Ovary (tissue), 7 donors: ENCODE measurements at regions not wholly inside any gene's neighbourhood (a gene's known extent, or its start where the extent isn't known, plus 50 kb on each side); places are given as distances from the start of the nearest gene placed in this dataset.

ENCODE experiments used
- DNase-seq, 5 donors: peaks; one replicate each; pipeline ENCODE4 v3.0.0-alpha.2; 2019 to 2020
- H3K27ac ChIP-seq, 2 donors: fragments of 200-600 bp; one replicate each; pipeline versions ENCODE4 v1.5.1 to v1.8.0; 2019 to 2022
- H3K27me3 ChIP-seq: fragments of 200-600 bp; one replicate; pipeline ENCODE4 v1.8.0; 2022
- H3K36me3 ChIP-seq: fragments of 200-600 bp; sonication (generic); one replicate; pipeline ENCODE4 v1.5.1; 2019
- H3K4me1 ChIP-seq: one replicate; pipeline ENCODE4 v1.8.1; 2013; ENCODE audit warnings: mild to moderate bottlenecking, moderate library complexity; ENCODE audit not compliant: insufficient read depth
- H3K4me3 ChIP-seq: fragments of 200-600 bp; sonication (generic); one replicate; pipeline ENCODE4 v1.5.1; 2017
- H3K9me3 ChIP-seq, 2 donors: fragments of 200-600 bp in 1 of 2; sonication (generic) in 1 of 2; one replicate each; pipeline versions ENCODE4 v1.5.1 to v1.8.1; 2013 to 2019; ENCODE audit warnings: mild to moderate bottlenecking in 1 of 2, moderate library complexity in 1 of 2
- EP300 ChIP-seq: sonication (generic); formaldehyde crosslinking; IDR thresholded peaks from one replicate; pipeline ENCODE4 v1.6.1; 2017; ENCODE audit warnings: antibody characterized with exemption
- POLR2A ChIP-seq: fragments of 450-650 bp; IDR thresholded peaks from one replicate; pipeline ENCODE4 v1.6.1; 2017; ENCODE audit warnings: antibody characterized with exemption, mild to moderate bottlenecking, moderate library complexity
- WGBS, 3 donors: extraction: QIAGEN DNeasy Blood & Tissue Kit in 1 of 3; methylation state at CpG; one replicate each; pipeline versions ENCODE4 v1.1.5 to v1.1.7; 2013 to 2017; 5-methylcytosine and 5-hydroxymethylcytosine counted together
- intact Hi-C, 4 donors: fragments of 100-400 bp; cut with DNase I; formaldehyde crosslinking; loops; one replicate each; pipeline versions ENCODE4 v1.11.0 to v1.15.1; 2022 to 2023
- TF ChIP-seq, protein P1 (sequence below), 3 donors: fragments of 450-650 bp in 2 of 3; fragments of 200-600 bp in 1 of 3; IDR thresholded peaks; one replicate each; pipeline versions ENCODE4 v1.5.1 to v1.8.0; 2016 to 2022; ENCODE audit warnings: antibody characterized with exemption in 3 of 3, mild to moderate bottlenecking in 1 of 3
- donor health status: DM: no; HTN: no; CAD: no; lungs with moderate emphysema.
- donor health status: DM: no; HTN: no; CAD: no.
- donor health status: Bipolar disorder and iron deficiency.
- donor health status: DM: no; HTN: no; CAD: no.
- donor health status: DM: yes; HTN: yes; CAD: no.

DNA sequence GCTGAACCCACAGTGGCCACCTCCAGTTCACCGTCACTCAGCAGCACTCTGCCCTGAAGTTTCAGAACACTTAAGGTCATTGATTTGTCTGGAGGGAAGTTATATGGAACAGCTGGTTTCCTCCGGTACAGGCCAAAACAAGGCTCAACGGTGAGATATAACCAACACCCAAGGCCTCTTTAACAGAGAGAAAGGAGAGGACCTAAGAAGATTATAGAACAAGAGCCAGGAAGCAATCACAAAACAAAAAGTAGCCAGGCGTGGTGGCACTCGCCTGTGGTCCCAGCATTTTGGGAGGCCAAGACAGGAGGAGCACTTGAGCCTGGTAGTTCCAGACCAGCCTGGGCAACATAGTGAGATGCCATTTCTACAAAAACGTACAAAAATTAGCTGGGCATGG lies 290.7 kb downstream of the SKIDA1 start:
- 77 to 82% (median 78%) methylated on average over 6 of the region's 6 CpGs for WGBS, 3 donors
- no peaks in the 10 kb centered on the region for H3K4me1 ChIP-seq
- no peak overlapping the region for H3K27ac ChIP-seq
- H3K27me3 ChIP-seq: no peaks in the 10 kb centered on the region
- DNase-seq: no peak
- TF ChIP-seq EP300 (no peak), POLR2A (no peak)
- TF ChIP-seq, protein P1, sequence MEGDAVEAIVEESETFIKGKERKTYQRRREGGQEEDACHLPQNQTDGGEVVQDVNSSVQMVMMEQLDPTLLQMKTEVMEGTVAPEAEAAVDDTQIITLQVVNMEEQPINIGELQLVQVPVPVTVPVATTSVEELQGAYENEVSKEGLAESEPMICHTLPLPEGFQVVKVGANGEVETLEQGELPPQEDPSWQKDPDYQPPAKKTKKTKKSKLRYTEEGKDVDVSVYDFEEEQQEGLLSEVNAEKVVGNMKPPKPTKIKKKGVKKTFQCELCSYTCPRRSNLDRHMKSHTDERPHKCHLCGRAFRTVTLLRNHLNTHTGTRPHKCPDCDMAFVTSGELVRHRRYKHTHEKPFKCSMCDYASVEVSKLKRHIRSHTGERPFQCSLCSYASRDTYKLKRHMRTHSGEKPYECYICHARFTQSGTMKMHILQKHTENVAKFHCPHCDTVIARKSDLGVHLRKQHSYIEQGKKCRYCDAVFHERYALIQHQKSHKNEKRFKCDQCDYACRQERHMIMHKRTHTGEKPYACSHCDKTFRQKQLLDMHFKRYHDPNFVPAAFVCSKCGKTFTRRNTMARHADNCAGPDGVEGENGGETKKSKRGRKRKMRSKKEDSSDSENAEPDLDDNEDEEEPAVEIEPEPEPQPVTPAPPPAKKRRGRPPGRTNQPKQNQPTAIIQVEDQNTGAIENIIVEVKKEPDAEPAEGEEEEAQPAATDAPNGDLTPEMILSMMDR (IDR thresholded peaks at IDR 0.05): no peak
- H3K9me3 ChIP-seq: no peaks in the 10 kb centered on the region
- no peaks in the 10 kb centered on the region for H3K36me3 ChIP-seq
- intact Hi-C loops: no loop called here
- H3K4me3 ChIP-seq: no peak overlapping the region

DNA sequence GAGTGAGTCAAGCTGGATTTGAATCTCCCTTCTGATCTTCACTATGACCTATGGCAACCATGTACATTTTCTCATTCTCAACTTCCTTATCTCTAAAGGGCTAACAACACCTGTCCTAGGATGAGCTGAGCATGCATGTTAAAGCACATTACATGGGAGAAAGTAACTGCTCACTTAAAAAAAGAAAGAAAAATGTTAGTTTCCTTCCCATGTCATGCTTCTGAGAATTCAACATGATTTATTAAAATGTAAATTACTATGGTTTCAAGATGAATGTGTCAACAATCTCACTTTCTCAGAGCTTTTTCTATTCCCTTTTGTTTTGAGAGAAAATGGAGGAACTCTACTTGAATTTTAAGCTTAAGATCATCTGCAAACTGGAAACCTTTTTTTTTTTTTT lies 295.3 kb downstream of the SKIDA1 start:
- H3K36me3 ChIP-seq: no peaks in the 10 kb centered on the region
- H3K27ac ChIP-seq: no peak overlapping the region
- TF ChIP-seq POLR2A: no peak
- no peak for DNase-seq
- intact Hi-C loops: no loop called here
- no peak overlapping the region for H3K4me3 ChIP-seq
- no peaks in the 10 kb centered on the region for H3K4me1 ChIP-seq
- H3K27me3 ChIP-seq: no peaks in the 10 kb centered on the region
- no peaks in the 10 kb centered on the region for H3K9me3 ChIP-seq

GRCh38 chr10:21217748-21218367 lies 307.6 kb downstream of the SKIDA1 start:
- no peaks in the 10 kb centered on the region for H3K27me3 ChIP-seq
- intact Hi-C loops: no loop called here
- 96 to 98% (median 98%) methylated on average over 10 of the region's 10 CpGs for WGBS, 3 donors

DNA sequence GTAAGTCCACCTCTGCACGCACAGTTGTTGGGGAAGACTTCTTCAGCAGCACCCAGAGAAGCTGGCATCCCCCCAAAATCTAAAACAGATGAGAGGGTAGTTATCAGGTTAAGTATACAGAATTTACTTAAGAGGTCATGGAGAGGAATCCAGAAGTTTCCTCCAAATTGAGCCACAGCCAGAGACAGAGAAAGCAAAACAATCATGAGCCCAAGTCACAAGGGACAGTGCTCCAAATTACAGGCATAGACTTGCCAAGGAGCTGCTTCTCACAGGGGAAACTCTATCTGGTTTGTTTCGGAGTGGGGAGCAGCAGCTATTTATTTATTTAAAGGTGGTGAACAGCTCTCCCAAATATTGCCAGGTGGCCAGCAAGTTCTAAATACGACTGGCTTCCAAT lies 308.4 kb downstream of the SKIDA1 start:
- TF ChIP-seq, protein P1 (IDR thresholded peaks at IDR 0.05): no peak
- no peak for TF ChIP-seq EP300
- TF ChIP-seq POLR2A: no peak
- Histone ChIP-seq H3K4me1 (no peaks in the 10 kb centered on the region), H3K9me3 (no peaks in the 10 kb centered on the region), H3K27me3 (no peaks in the 10 kb centered on the region), H3K36me3 (no peaks in the 10 kb centered on the region), H3K4me3 (no peak overlapping the region), H3K27ac (no peak overlapping the region)
- no peak for DNase-seq
- intact Hi-C loops: no loop called here
- WGBS, 3 donors: 32 to 49% (median 35%) methylated on average over 3 of the region's 3 CpGs

More at GRCh38 chr10:21217748-21218367, 307.6 kb downstream of the SKIDA1 start:
- Histone ChIP-seq H3K9me3 (no peaks in the 10 kb centered on the region), H3K4me3 (no peak overlapping the region), H3K36me3 (no peaks in the 10 kb centered on the region), H3K4me1 (no peaks in the 10 kb centered on the region), H3K27ac (no peak overlapping the region)
- TF ChIP-seq EP300 (no peak), POLR2A (no peak)
- TF ChIP-seq, protein P1 (IDR thresholded peaks at IDR 0.05): no peak
- no peak for DNase-seq

DNA sequence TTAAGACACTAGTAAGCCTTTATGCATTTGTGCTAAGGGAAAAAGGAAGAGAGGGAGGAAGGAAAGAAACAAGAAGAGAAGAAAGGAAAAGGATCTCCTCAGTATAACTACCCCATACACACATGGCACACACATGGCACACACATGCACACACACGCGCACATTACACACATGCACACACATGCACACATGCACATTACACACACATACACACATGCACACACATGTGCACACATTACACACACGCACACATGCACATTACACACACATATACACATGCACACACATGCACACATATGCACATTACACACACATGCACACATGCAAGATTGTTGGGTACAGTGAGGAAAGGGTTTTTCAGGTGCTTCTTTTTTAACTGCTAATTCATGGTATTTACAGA lies 311.2 kb downstream of the SKIDA1 start:
- intact Hi-C loops: no loop called here
- no peak overlapping the region for H3K27ac ChIP-seq
- no peak for DNase-seq

More for the DNA sequence above, 311.2 kb downstream of the SKIDA1 start:
- no peaks in the 10 kb centered on the region for H3K27me3 ChIP-seq
- 92 to 95% (median 93%) methylated on average over 3 of the region's 3 CpGs for WGBS, 3 donors
- TF ChIP-seq POLR2A (no peak), EP300 (no peak)
- TF ChIP-seq, protein P1 (IDR thresholded peaks at IDR 0.05): no peak
- no peak overlapping the region for H3K4me3 ChIP-seq
- no peaks in the 10 kb centered on the region for H3K36me3 ChIP-seq
- H3K4me1 ChIP-seq: no peaks in the 10 kb centered on the region
- no peaks in the 10 kb centered on the region for H3K9me3 ChIP-seq
